DND-41 (cell line): ENCODE measurements at regions not wholly inside any gene's neighbourhood (a gene's known extent, or its start where the extent isn't known, plus 50 kb on each side); places are given as distances from the start of the nearest gene placed in this dataset.

Experiments used
- EZH2 ChIP-seq: IDR thresholded peaks from 3 replicates; pipeline ENCODE4 v1.6.1; 2012; ENCODE audit warnings: borderline replicate concordance, low read depth, mild to moderate bottlenecking, moderate library complexity, low read length, inconsistent platforms; ENCODE audit not compliant: severe bottlenecking
- TF ChIP-seq, protein P1 (sequence below): IDR thresholded peaks from 2 replicates; pipeline ENCODE4 v1.5.1; 2012; ENCODE audit warnings: borderline replicate concordance, low read length, moderate library complexity, mild to moderate bottlenecking; ENCODE audit not compliant: poor library complexity, severe bottlenecking; ENCODE audit errors: extremely low read depth

- TF ChIP-seq, protein P1, sequence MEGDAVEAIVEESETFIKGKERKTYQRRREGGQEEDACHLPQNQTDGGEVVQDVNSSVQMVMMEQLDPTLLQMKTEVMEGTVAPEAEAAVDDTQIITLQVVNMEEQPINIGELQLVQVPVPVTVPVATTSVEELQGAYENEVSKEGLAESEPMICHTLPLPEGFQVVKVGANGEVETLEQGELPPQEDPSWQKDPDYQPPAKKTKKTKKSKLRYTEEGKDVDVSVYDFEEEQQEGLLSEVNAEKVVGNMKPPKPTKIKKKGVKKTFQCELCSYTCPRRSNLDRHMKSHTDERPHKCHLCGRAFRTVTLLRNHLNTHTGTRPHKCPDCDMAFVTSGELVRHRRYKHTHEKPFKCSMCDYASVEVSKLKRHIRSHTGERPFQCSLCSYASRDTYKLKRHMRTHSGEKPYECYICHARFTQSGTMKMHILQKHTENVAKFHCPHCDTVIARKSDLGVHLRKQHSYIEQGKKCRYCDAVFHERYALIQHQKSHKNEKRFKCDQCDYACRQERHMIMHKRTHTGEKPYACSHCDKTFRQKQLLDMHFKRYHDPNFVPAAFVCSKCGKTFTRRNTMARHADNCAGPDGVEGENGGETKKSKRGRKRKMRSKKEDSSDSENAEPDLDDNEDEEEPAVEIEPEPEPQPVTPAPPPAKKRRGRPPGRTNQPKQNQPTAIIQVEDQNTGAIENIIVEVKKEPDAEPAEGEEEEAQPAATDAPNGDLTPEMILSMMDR, result no peak
- TF ChIP-seq EZH2, result no peak
Measured at GRCh38 chr1:2919841-2920240, 101.4 kb upstream of the ACTRT2 start.
